Liver (tissue), 8 donors: ENCODE measurements at regions not wholly inside any gene's neighbourhood (a gene's known extent, or its start where the extent isn't known, plus 50 kb on each side); places are given as distances from the start of the nearest gene placed in this dataset.

Experiments used
- DNase-seq: peaks from one replicate; pipeline ENCODE4 v3.0.0-alpha.2; 2017; ENCODE audit warnings: low spot score
- H3K27ac ChIP-seq, 2 donors: one replicate each; pipeline ENCODE4 v1.7.0; 2013; ENCODE audit warnings: inconsistent platforms in 2 of 2, low read length in 2 of 2, control low read depth in 1 of 2, low read depth in 1 of 2, mild to moderate bottlenecking in 1 of 2
- H3K27me3 ChIP-seq, 4 donors: one replicate each; pipeline versions ENCODE4 v1.6.1 to v1.7.0; 2013; ENCODE audit warnings: low read length in 3 of 4, inconsistent platforms in 1 of 4, mild to moderate bottlenecking in 1 of 4, moderate library complexity in 1 of 4; ENCODE audit not compliant: control insufficient read depth in 4 of 4, insufficient read depth in 4 of 4
- H3K36me3 ChIP-seq, 4 donors: one replicate each; pipeline versions ENCODE4 v1.6.1 to v1.7.0; 2013; ENCODE audit warnings: low read length in 3 of 4, mild to moderate bottlenecking in 3 of 4, low read depth in 1 of 4, moderate library complexity in 1 of 4; ENCODE audit not compliant: control insufficient read depth in 4 of 4, insufficient read depth in 3 of 4
- H3K4me1 ChIP-seq, 4 donors: one replicate each; pipeline versions ENCODE4 v1.6.1 to v1.7.0; 2013; ENCODE audit warnings: low read length in 3 of 4, mild to moderate bottlenecking in 3 of 4, moderate library complexity in 1 of 4; ENCODE audit not compliant: control insufficient read depth in 4 of 4, insufficient read depth in 4 of 4
- H3K4me3 ChIP-seq, 3 donors: one replicate each; pipeline versions ENCODE4 v1.6.1 to v1.7.0; 2013; ENCODE audit warnings: low read length in 3 of 3, control low read depth in 1 of 3, low read depth in 1 of 3, mild to moderate bottlenecking in 1 of 3
- H3K9ac ChIP-seq, 2 donors: one replicate each; pipeline ENCODE4 v1.7.0; 2013; ENCODE audit warnings: low read length in 2 of 2, mild to moderate bottlenecking in 2 of 2, moderate library complexity in 2 of 2, control low read depth in 1 of 2, low read depth in 1 of 2
- H3K9me3 ChIP-seq, 4 donors: one replicate each; pipeline versions ENCODE4 v1.6.1 to v1.7.0; 2013; ENCODE audit warnings: low read length in 3 of 4; ENCODE audit not compliant: control insufficient read depth in 4 of 4
- ATF3 ChIP-seq: IDR thresholded peaks from 2 replicates; pipeline ENCODE4 v1.6.1; 2016; ENCODE audit warnings: antibody characterized with exemption
- CTCF ChIP-seq: fragments of 150-350 bp; IDR thresholded peaks from 2 replicates; pipeline ENCODE4 v1.5.1; 2017; ENCODE audit warnings: improper control_type of control experiment, low read depth, low read length; ENCODE audit not compliant: missing input control
- FOXA1 ChIP-seq: IDR thresholded peaks from 2 replicates; pipeline ENCODE4 v1.6.1; 2016; ENCODE audit warnings: antibody characterized with exemption
- GABPA ChIP-seq, 2 donors: IDR thresholded peaks in 1 of 2; conservative IDR thresholded peaks in 1 of 2; 2 replicates each; pipeline ENCODE4 v1.6.1; 2016; ENCODE audit warnings: antibody characterized with exemption in 2 of 2, mild to moderate bottlenecking in 1 of 2, moderate library complexity in 1 of 2
- HNF4A ChIP-seq, 2 donors: conservative IDR thresholded peaks; 2 replicates each; pipeline ENCODE4 v1.6.1; 2016; ENCODE audit warnings: antibody characterized with exemption in 2 of 2, mild to moderate bottlenecking in 2 of 2
- JUND ChIP-seq, 2 donors: IDR thresholded peaks; 2 replicates each; pipeline ENCODE4 v1.6.1; 2016; ENCODE audit warnings: antibody characterized with exemption in 2 of 2
- REST ChIP-seq: IDR thresholded peaks from 2 replicates; pipeline ENCODE4 v1.6.1; 2016; ENCODE audit warnings: antibody characterized with exemption, mild to moderate bottlenecking
- TAF1 ChIP-seq: conservative IDR thresholded peaks from 2 replicates; pipeline ENCODE4 v1.6.1; 2016; ENCODE audit warnings: antibody characterized with exemption, mild to moderate bottlenecking
- YY1 ChIP-seq: IDR thresholded peaks from 2 replicates; pipeline ENCODE4 v1.6.1; 2016; ENCODE audit warnings: antibody characterized with exemption, mild to moderate bottlenecking
- ZBTB33 ChIP-seq: IDR thresholded peaks from 2 replicates; pipeline ENCODE4 v1.6.1; 2016; ENCODE audit warnings: antibody characterized with exemption
- WGBS: extraction: QIAGEN DNeasy Blood & Tissue Kit; methylation state at CpG from one replicate; pipeline ENCODE4 v1.1.7; 2013; 5-methylcytosine and 5-hydroxymethylcytosine counted together
- donor health status: healthy.
- donor health status: healthy.
- donor health status: healthy.
- donor health status: healthy.
- donor health status: healthy.

GRCh38 chr3:68151359-68151758, 496.9 kb upstream of the SUCLG2 start:
- H3K9ac ChIP-seq, result no peak overlapping the region
- H3K9me3 ChIP-seq, result no peaks in the 10 kb centered on the region
- H3K27ac ChIP-seq, result no peak overlapping the region

More at GRCh38 chr3:68151359-68151758, 496.9 kb upstream of the SUCLG2 start:
- H3K27me3 ChIP-seq, result no peaks in the 10 kb centered on the region
- H3K4me1 ChIP-seq, result no peaks in the 10 kb centered on the region
- TF ChIP-seq CTCF (no peak), JUND (IDR thresholded peaks at IDR 0.05) (no peak), GABPA (IDR thresholded peaks at IDR 0.05 in 1 of 2, conservative IDR thresholded peaks at IDR 0.05 in 1 of 2) (no peak), REST (no peak), ZBTB33 (no peak), TAF1 (no peak), FOXA1 (no peak), ATF3 (no peak), YY1 (no peak), HNF4A (conservative IDR thresholded peaks at IDR 0.05) (no peak)
- DNase-seq, result no peak
- no peak overlapping the region for H3K4me3 ChIP-seq
- 83% methylated on average over 2 of the region's 2 CpGs for WGBS
- no peaks in the 10 kb centered on the region for H3K36me3 ChIP-seq
